Lung (tissue), 11 donors: ENCODE measurements at regions not wholly inside any gene's neighbourhood (a gene's known extent, or its start where the extent isn't known, plus 50 kb on each side); places are given as distances from the start of the nearest gene placed in this dataset.

ENCODE experiments used
- ATAC-seq: fragments of 200-7000 bp; cut with Tn5 transposase; one replicate; pipeline ENCODE4 v1.9.1; 2020; ENCODE audit warnings: moderate number of reproducible peaks; ENCODE audit not compliant: insufficient read depth, low FRiP score
- DNase-seq, 3 donors: peaks; one replicate each; pipeline ENCODE4 v3.0.0-alpha.2; 2013 to 2017
- H3K27ac ChIP-seq, 2 donors: one replicate each; pipeline ENCODE4 v1.5.1; 2013; ENCODE audit warnings: mild to moderate bottlenecking in 2 of 2, moderate library complexity in 2 of 2, control low read depth in 1 of 2, inconsistent platforms in 1 of 2, low read depth in 1 of 2, low read length in 1 of 2
- H3K27me3 ChIP-seq, 3 donors: one replicate each; pipeline ENCODE4 v1.5.1; 2013; ENCODE audit warnings: low read length in 2 of 3; ENCODE audit not compliant: control insufficient read depth in 3 of 3, insufficient read depth in 3 of 3
- H3K36me3 ChIP-seq, 4 donors: one replicate each; pipeline ENCODE4 v1.5.1; 2013; ENCODE audit warnings: low read length in 4 of 4, mild to moderate bottlenecking in 1 of 4, moderate library complexity in 1 of 4; ENCODE audit not compliant: control insufficient read depth in 4 of 4, insufficient read depth in 4 of 4
- H3K4me1 ChIP-seq, 5 donors: one replicate each; pipeline ENCODE4 v1.5.1; 2013; ENCODE audit warnings: low read length in 5 of 5, mild to moderate bottlenecking in 2 of 5, moderate library complexity in 1 of 5; ENCODE audit not compliant: control insufficient read depth in 5 of 5, insufficient read depth in 5 of 5
- H3K4me3 ChIP-seq: one replicate; pipeline ENCODE4 v1.5.1; 2013; ENCODE audit warnings: mild to moderate bottlenecking, control low read depth, moderate library complexity
- H3K9ac ChIP-seq, 2 donors: one replicate each; pipeline ENCODE4 v1.5.1; 2013; ENCODE audit warnings: low read length in 2 of 2, control low read depth in 1 of 2; ENCODE audit not compliant: insufficient read depth in 1 of 2
- H3K9me3 ChIP-seq, 4 donors: one replicate each; pipeline ENCODE4 v1.5.1; 2013; ENCODE audit warnings: low read length in 3 of 4, mild to moderate bottlenecking in 1 of 4, moderate library complexity in 1 of 4; ENCODE audit not compliant: control insufficient read depth in 4 of 4, insufficient read depth in 3 of 4
- CTCF ChIP-seq: IDR thresholded peaks from 2 replicates; pipeline ENCODE4 v1.5.1; 2012; ENCODE audit warnings: mild to moderate bottlenecking; ENCODE audit errors: control extremely low read depth, extremely low read depth
- WGBS, 2 donors: extraction: QIAGEN DNeasy Blood & Tissue Kit; methylation state at CpG; one replicate each; pipeline ENCODE4 v1.1.7; 2013; 5-methylcytosine and 5-hydroxymethylcytosine counted together
- donor health status: control.
- donor health status: control.
- donor health status: Bipolar disorder and iron deficiency.
- donor health status: healthy.
- donor health status: DM: yes; HTN: yes; CAD: no.

GRCh38 chr2:7930800-7931635 is 750.8 kb upstream of the ID2 start:
- 70 to 75% methylated on average over 13 of the region's 13 CpGs for WGBS, 2 donors
- no peak for TF ChIP-seq CTCF
- ATAC-seq (no peak), DNase-seq (peak; percentile 92 to 99 (median 98))
- Histone ChIP-seq H3K9me3 (no peaks in the 10 kb centered on the region), H3K9ac (no peak overlapping the region), H3K27me3 (no peaks in the 10 kb centered on the region), H3K36me3 (no peaks in the 10 kb centered on the region), H3K4me1 (peaks cover 0 to 32% (median 4%) of the 10 kb centered on the region in 5 donors), H3K27ac (no peak overlapping the region), H3K4me3 (no peak overlapping the region)

- Histone ChIP-seq H3K4me3 (no peak overlapping the region), H3K27ac (no peak overlapping the region), H3K4me1 (peaks cover 0 to 32% (median 4%) of the 10 kb centered on the region in 5 donors), H3K9ac (no peak overlapping the region), H3K27me3 (no peaks in the 10 kb centered on the region), H3K36me3 (no peaks in the 10 kb centered on the region), H3K9me3 (no peaks in the 10 kb centered on the region)
- no peak for TF ChIP-seq CTCF
- 68 to 79% methylated on average over 4 of the region's 4 CpGs for WGBS, 2 donors
- no peak for ATAC-seq
- peak in 1 of 3 donors; percentile 38 for DNase-seq
Observed at GRCh38 chr2:7931808-7932207, 750.0 kb upstream of the ID2 start.

GRCh38 chr2:7933672-7934071 is 748.2 kb upstream of the ID2 start:
- Histone ChIP-seq H3K9me3 (no peaks in the 10 kb centered on the region), H3K4me1 (peaks cover 0 to 25% (median 4%) of the 10 kb centered on the region in 5 donors), H3K36me3 (no peaks in the 10 kb centered on the region), H3K27me3 (no peaks in the 10 kb centered on the region), H3K4me3 (no peak overlapping the region), H3K27ac (no peak overlapping the region), H3K9ac (no peak overlapping the region)
- TF ChIP-seq CTCF, result no peak
- no peak for DNase-seq
- 84% methylated on average over 1 of the region's 1 CpG for WGBS, 2 donors
- ATAC-seq, result no peak
